DMS 273 (cell line): ENCODE measurements at regions not wholly inside any gene's neighbourhood (a gene's known extent, or its start where the extent isn't known, plus 50 kb on each side); places are given as distances from the start of the nearest gene placed in this dataset.
A peak's percentile ranks its signal among the peaks of the same experiment; 100 is the strongest.

ENCODE experiments used
- DNase-seq: peaks from one replicate; lab custom pipeline; 2025; ENCODE audit not compliant: unreplicated experiment; lab: John Stamatoyannopoulos, UW

GRCh38 chr3:147924755-147925154 is 515.6 kb downstream of the ZIC1 start:
- DNase-seq, result no peak

GRCh38 chr3:147925272-147925671 is 516.1 kb downstream of the ZIC1 start:
- DNase-seq, result no peak

- no peak for DNase-seq
Observed at GRCh38 chr3:147930232-147930807, 521.2 kb downstream of the ZIC1 start.

- DNase-seq, result no peak
Observed at GRCh38 chr3:147934451-147935180, 525.5 kb downstream of the ZIC1 start.

- no peak for DNase-seq
Observed at GRCh38 chr3:147937341-147937740, 528.2 kb downstream of the ZIC1 start.

GRCh38 chr3:147937891-147938290 is 528.7 kb downstream of the ZIC1 start:
- DNase-seq, result no peak

GRCh38 chr3:147939425-147939824 is 530.3 kb downstream of the ZIC1 start:
- no peak for DNase-seq

GRCh38 chr3:147939839-147940238 is 530.7 kb downstream of the ZIC1 start:
- DNase-seq, result no peak

GRCh38 chr3:147940405-147941193 is 531.4 kb downstream of the ZIC1 start:
- no peak for DNase-seq

GRCh38 chr3:147941969-147942368 is 532.8 kb downstream of the ZIC1 start:
- DNase-seq, result no peak

- no peak for DNase-seq
Observed at GRCh38 chr3:147943265-147943945, 534.2 kb downstream of the ZIC1 start.

GRCh38 chr3:147945968-147946519 is 536.9 kb downstream of the ZIC1 start:
- DNase-seq, result peak; percentile 46

GRCh38 chr3:147956615-147957014 is 547.5 kb downstream of the ZIC1 start:
- no peak for DNase-seq

- no peak for DNase-seq
Observed at GRCh38 chr3:147958754-147959153, 549.6 kb downstream of the ZIC1 start.

GRCh38 chr3:147960786-147961185 is 551.6 kb downstream of the ZIC1 start:
- DNase-seq, result no peak

- no peak for DNase-seq
Observed at GRCh38 chr3:147962408-147963164, 553.4 kb downstream of the ZIC1 start.

GRCh38 chr3:147963711-147964110 is 554.5 kb downstream of the ZIC1 start:
- DNase-seq, result no peak

- DNase-seq, result no peak
Observed at GRCh38 chr3:147975165-147975564, 566.0 kb downstream of the ZIC1 start.

- DNase-seq, result no peak
Observed at GRCh38 chr3:147977001-147977400, 567.8 kb downstream of the ZIC1 start.

GRCh38 chr3:147987549-147987948 is 578.4 kb downstream of the ZIC1 start:
- no peak for DNase-seq
